Peyer's patch (tissue), 4 donors: ENCODE measurements at regions not wholly inside any gene's neighbourhood (a gene's known extent, or its start where the extent isn't known, plus 50 kb on each side); places are given as distances from the start of the nearest gene placed in this dataset.

ENCODE experiments used
- POLR2A ChIP-seq, 2 donors: fragments of 450-650 bp; IDR thresholded peaks; one replicate each; pipeline ENCODE4 v1.5.1; 2017; ENCODE audit warnings: antibody characterized with exemption in 2 of 2, mild to moderate bottlenecking in 2 of 2, moderate library complexity in 2 of 2
- TF ChIP-seq, protein P1 (sequence below), 6 experiments: fragments of 450-650 bp in 4 of 6; fragments of 200-600 bp in 2 of 6; sonication (generic) in 1 of 6; IDR thresholded peaks; one replicate each; pipeline ENCODE4 v1.5.1; 2017 to 2019; ENCODE audit warnings: antibody characterized with exemption in 6 of 6, mild to moderate bottlenecking in 3 of 6, moderate library complexity in 1 of 6

GRCh38 chr4:33184657-33185290, 2464.6 kb downstream of the PCDH7 start:
- TF ChIP-seq, protein P1, sequence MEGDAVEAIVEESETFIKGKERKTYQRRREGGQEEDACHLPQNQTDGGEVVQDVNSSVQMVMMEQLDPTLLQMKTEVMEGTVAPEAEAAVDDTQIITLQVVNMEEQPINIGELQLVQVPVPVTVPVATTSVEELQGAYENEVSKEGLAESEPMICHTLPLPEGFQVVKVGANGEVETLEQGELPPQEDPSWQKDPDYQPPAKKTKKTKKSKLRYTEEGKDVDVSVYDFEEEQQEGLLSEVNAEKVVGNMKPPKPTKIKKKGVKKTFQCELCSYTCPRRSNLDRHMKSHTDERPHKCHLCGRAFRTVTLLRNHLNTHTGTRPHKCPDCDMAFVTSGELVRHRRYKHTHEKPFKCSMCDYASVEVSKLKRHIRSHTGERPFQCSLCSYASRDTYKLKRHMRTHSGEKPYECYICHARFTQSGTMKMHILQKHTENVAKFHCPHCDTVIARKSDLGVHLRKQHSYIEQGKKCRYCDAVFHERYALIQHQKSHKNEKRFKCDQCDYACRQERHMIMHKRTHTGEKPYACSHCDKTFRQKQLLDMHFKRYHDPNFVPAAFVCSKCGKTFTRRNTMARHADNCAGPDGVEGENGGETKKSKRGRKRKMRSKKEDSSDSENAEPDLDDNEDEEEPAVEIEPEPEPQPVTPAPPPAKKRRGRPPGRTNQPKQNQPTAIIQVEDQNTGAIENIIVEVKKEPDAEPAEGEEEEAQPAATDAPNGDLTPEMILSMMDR (IDR thresholded peaks at IDR 0.05): no peak
- TF ChIP-seq POLR2A (IDR thresholded peaks at IDR 0.05): no peak
